GM18526 (cell line): ENCODE measurements at regions not wholly inside any gene's neighbourhood (a gene's known extent, or its start where the extent isn't known, plus 50 kb on each side); places are given as distances from the start of the nearest gene placed in this dataset.

ENCODE experiments used
- POLR2A ChIP-seq: IDR thresholded peaks from 3 replicates; pipeline ENCODE4 v1.6.1; 2011; ENCODE audit not compliant: insufficient read length; ENCODE audit errors: extremely low read depth

DNA sequence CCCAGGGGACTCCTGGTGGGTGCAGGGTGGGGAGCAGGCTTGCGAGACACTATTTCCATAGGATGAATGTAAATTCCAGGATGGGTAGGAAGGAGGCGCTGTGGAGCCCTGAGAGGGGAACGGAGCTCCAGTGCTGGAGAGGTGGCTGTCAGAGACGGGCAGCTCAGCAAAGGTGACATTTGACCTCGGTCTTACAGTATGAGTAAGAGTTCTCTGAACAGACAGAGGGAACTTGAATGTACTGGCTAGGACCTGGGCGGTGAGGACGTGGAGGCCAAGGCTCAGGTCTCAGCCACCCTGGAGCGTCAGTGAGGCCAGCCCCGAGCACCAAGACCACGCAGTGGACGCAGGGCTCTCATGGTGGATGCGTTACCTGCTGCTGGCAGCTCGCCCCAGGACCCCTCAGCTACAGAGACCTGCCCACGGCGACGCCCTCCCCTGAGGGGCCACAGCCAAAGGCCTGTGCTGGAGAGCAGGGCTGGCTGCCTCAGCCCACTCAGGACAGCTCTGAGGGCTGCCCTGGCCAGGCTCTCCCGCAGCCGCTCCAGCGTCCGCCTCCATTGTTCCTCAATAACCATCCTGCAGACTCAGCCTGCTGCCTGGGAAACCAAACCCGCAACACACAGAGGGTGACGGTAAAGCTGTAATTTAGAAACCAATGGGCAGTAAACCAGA, 65.9 kb upstream of the TNRC6C start:
- no peak for TF ChIP-seq POLR2A

DNA sequence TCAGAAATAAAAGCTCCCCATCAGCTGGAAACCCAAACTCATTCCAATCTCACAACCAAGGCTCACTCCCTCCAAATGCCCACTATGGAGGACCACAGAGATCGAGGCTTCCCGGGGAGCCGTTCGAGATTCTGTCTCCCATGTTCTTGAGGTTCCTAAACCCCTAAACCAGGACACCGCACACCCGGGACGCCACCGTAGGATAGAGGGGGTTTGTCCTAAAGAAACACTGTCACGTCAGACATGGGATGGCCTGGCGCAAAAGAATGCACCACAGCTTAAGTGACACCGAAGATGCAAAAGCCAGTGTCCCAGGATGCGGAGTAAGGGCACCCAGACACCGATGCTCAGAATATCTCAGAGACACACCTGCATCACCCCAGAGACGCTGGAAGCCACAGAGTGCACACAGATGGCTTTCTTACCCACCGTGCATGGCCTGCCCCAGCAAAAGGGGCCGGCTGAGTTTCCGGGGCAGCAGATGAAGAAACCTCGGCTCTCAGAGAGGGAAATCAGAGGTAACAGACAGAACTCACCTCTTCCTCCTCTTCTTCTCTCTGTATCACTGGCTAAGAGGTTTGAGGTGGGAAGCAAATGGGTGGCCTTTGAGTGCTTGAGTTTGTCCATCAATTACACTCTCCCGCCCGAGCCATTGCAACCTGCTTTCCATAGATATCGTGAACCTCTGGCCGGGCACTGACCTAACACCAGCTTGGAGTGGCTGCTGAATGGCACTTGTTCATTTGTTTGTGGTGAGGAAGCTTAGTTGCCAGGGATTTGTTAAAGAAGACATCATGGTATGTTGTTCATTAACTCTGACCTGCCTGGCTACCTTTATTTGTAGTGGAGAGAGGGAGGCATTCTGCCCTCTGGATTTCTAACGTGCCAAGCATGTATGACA, 65.1 kb upstream of the TNRC6C start:
- no peak for TF ChIP-seq POLR2A

DNA sequence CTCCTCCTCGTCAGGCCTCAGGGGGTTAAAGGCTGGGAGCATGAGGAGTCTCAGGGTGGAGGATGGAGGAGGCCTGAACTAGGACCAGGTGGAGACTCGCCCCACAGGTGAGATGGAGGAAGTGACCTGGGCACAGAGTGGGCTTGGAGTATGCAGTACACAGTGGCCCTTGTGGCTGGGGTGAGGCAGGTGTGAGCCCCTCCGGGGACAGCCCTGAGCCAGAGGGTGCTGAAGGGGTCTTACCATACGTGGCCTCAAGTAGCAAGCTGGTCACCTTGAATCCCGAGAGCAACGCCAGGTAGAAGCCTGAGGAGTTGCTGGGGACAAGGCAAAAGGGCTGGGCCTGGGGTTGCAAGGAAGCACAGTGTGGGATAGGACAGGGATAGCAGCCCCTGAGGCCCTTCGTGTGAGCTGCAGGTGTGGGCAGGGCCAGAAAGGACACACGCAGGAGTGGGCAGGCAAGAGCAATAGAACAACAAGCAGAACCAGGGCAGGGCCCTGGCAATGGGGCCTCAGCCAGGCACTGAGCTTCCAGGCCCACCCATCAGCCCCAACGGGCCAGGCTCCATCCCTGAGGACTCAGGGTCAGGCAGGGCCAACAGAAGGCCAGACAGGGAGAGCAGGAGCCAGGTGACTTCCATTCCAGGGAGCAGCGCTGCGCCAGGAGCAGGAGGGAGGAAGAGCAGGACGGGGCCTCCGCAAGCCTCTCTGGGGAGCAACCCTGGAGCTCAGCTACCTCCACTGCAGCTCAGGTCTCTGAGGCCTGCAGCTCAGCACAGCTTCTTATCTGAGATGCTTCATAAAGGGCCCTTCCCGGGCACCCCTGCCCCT, 64.2 kb upstream of the TNRC6C start:
- no peak for TF ChIP-seq POLR2A

DNA sequence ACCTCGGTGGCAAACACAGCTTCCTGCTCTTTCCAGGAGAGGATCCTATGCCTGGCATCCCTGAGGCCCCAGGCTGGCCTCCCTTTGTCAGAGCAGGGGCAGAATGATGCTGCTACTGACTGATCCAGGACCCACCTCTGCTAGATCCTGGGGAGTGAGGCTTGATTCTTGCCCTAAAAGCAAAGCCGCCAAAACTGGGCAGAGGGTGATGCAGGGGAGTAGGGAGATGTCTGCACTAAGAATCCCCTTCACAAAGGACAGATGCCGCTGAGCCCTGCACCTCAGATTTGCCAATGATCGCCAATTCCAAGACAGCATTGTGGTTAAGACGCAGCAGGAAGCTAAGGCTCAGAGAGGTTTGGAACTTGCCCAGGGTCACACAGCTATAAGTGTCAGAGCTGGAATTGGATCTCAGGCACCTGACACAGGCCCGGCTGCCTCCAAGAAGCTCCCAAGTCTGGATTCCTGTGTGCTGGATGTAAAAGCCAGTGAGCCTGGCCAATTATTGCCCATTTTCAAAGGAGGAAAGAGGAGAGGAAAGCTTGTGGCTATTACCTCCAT, 60.7 kb upstream of the TNRC6C start:
- TF ChIP-seq POLR2A = no peak

DNA sequence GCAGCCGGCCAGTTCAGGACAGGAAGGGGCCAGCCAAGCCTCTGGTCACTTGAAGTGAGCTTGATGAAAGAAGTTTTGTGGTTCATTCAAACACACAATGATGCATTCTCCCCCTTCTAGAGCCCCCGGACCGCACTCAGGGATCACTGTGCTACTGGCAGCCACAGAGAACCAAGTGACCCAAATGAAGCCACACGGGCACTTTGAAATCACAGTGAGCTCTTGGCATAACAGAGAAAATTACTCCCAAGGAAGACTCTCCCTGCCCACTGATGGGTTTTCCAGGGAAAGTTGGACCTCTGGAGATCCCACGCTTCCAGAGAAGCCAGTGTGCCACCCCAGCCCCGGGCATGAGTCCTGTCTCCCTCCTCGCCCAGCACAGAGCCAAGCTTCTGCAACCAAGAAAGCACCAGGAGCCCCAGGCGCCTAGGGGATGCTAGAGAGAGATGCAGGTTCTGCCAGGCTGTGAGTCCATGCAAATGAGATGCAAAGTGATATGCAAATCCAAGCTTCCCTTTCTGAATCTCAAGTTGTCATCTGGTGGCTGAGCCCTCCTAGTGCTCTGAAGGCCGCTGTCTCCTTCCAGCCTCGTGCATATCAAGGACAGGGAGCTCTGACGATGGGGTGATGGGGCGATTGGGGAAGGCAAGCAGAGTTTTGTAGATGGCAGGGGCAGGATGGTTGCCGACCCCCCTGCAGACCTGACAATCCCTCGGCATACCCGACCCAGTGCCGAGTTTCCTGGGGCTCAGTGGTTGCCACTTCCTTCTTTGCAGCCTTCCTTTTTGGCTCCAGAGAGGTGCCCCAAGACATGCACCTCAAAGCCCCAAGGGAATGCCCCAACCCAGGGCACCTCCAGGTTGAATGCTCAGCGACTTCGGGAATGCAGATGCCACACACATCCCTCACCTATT, 59.7 kb upstream of the TNRC6C start:
- TF ChIP-seq POLR2A = no peak

DNA sequence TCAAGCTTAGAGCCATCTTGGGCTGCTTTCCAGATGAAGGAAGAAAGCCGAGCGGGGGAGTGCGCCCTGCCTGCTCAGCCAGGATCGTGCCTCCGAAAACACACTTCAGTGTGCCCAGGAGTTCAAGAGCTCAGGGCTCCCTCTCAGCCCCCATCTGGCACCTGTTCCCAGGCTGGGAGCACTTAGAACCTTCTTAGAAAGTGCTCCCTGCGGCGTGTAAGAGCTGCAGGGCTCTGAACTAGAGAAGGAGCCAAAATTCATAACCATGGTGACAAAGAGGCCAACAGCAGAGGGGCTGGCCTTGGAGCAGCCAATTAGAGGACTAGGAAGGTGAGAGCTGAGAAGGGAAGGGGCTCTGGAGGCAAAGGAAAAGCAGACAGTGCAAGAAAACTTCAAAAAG, 59.0 kb upstream of the TNRC6C start:
- no peak for TF ChIP-seq POLR2A

DNA sequence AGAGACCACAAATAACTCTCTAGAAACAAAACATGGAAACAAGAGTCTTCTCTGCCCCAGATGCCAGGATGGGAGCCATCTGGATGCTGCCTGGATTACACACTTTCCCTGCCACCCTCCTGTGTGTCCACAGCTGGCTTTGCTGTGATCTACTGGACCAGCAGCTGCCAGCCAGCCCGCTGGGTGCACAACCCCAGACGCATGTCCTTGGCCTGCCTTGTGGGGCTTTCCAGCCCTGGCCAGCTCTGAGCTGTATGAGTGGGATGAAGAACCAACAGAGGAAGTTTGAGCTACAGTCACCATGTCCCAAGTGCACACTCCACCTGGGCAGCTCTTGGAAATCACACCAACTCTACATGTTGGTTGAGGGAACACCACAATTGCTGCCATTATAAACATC, 57.0 kb upstream of the TNRC6C start:
- TF ChIP-seq POLR2A = no peak

DNA sequence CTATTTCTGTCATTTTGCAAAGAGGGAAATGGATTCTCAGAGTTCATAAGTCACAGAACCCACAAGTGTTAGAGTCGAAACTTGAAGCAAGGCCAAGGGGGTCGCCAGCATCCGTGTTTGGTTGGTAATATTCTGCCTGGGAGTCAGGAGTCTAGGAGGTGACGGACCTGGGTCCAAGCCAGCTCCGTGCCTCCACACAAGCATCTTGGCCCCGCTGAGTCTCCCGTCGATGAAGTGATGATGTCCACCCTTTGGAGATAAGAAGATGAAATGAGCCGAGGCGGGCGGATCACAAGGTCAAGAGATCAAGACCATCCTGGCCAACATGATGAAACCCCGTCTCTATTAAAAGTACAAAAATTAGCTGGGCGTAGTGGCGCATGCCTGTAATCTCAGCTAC, 53.2 kb upstream of the TNRC6C start:
- no peak for TF ChIP-seq POLR2A

DNA sequence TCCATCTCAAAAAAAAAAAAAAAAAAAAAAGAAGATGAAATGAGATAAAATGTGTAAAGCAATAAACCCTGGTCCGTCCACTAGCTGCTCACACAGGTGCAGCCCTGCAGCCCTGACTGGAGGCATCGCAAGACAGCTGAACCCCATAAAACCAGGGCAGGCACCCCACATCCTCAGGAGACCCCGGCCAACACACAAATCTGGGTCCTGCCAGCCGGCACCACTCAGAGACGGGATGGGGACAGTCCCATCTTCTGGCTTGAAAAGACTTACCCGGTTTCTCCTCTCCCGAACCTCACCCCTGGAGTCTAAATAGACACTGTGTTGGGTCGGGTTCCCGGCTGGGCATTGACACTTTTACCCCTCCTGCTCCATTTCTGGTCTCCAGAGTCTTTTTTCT, 52.7 kb upstream of the TNRC6C start:
- no peak for TF ChIP-seq POLR2A

DNA sequence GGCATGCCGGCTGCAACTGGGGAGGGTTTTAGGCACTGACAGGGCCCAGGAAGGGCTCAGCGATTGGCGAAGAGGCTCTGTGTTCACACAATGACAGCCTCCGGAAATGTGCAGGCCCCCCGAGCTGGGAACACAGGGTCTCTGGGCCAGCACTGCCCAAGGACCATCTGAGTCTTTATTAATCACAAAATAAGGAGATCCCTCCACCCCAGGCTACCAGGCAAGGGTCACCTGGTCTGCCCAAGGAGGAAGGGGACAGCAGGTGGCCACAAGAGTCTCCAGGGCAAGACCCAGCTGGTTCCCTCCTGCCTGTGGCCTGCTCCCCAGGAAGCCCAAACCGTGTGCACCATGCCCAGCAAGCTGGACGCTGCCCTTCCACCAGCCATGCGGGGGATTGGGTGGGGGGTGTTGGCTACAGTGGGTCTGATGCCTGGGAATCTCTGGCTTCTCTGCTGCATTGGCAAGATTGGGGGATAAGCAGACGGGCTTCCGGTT, 52.1 kb upstream of the TNRC6C start:
- TF ChIP-seq POLR2A = no peak

DNA sequence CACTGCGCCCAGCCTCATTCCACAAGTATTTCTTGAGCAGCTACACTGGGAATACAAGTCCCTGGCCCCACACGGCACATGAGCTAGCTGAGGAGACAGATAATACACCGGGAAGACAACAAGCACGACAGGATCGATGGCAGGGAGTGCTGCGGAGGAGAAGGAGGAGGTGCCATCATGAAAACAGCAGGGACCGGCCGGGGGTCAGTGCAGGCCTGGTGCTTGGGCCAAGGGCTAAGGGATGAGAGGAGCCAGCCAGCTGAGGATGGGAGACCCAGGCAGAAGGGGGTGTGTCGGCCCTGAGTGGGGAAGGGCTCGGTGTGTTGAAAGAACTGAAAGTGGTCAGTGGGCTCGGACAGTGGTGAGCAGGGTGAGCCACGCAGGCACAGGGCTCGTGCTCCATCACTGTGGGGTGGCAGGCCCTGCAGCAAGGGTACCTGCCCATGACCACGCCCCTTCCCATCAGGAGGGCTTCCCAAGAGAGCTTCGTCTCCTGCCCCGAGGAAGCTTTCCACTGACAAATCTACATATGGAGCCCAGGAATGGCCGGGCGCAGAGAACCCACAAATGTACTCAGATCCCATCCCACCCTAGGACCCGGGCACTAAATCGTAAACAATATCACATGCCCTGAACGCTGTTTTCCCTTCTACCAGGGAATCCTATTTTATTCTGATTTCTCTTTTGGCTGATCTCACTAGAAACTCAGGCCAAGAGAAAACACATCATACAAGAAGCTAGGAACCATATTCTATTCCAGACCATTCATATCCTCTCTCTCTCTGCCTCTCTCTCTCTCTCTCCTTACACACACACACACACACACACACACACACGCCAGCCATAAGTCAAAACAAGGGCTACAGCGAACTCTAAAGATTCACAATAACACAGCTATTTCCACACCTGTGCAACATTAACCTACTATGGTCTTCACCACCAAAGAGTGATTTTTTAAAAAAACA, 50.7 kb upstream of the TNRC6C start:
- no peak for TF ChIP-seq POLR2A

DNA sequence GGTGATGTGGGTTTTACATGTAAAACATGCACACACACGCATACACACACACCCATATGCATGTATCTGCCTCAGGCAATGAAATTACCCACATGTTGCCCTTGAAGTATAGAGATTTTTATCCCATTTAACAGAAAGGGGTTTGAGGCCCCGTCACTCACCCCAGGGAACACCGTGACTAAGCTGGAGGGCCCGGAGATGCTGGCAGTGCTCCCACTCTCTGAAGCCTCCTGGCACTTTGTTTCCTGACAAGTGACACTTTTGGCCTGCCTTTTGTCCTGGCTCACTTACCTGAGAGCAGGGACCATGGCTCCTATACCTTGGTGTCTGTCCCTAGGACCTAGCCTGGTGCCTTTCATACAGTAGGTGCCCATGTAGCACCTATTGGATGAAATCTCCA, 50.0 kb upstream of the TNRC6C start:
- no peak for TF ChIP-seq POLR2A
